ENCODE measurements at regions not wholly inside any gene's neighbourhood (a gene's known extent, or its start where the extent isn't known, plus 50 kb on each side); places are given as distances from the start of the nearest gene placed in this dataset.

DNA sequence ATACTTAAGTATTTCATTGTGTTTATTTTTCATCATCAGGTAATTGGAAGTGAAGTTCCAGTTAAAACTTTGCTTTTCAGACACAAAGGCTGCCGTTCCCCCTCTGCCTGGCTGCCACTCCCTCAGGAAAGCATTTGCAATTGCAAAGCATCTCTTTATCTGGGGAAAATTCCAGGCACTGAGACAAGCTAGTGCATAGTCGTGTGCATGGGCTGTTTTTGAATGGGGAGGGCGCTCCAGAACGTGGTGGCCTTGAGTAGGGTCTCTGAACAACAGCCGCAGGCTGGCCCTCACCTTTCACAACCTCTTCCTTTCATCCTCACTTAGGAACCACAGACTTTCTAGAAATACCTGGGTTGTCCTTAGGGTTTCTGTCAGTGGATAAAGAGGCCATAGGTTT is 285.1 kb upstream of the ADAMTS16 start:
- Histone ChIP-seq H3K27ac (ENCODE audit: low read depth in 2 of 2, low read length in 2 of 2) (no peak overlapping the region), H3K4me1 (ENCODE audit: control insufficient read depth in 2 of 2, insufficient read depth in 2 of 2, low read length in 2 of 2) (no peaks in the 10 kb centered on the region), H3K9me3 (ENCODE audit: control insufficient read depth in 2 of 2, low read length in 2 of 2) (no peaks in the 10 kb centered on the region), H3K9ac (ENCODE audit: low read depth in 1 of 2, low read length in 2 of 2) (no peak overlapping the region), H3K4me3 (ENCODE audit: low read length in 2 of 2) (no peak overlapping the region), H3K27me3 (ENCODE audit: control insufficient read depth in 2 of 2, insufficient read depth in 2 of 2, low read length in 2 of 2) (no peaks in the 10 kb centered on the region), H3K36me3 (ENCODE audit: control insufficient read depth in 2 of 2, insufficient read depth in 2 of 2, low read length in 2 of 2) (no peaks in the 10 kb centered on the region)

GRCh38 chr5:4855880-4856279 is 284.2 kb upstream of the ADAMTS16 start:
- Histone ChIP-seq H3K4me1 (ENCODE audit: control insufficient read depth in 2 of 2, insufficient read depth in 2 of 2, low read length in 2 of 2) (no peaks in the 10 kb centered on the region), H3K9me3 (ENCODE audit: control insufficient read depth in 2 of 2, low read length in 2 of 2) (no peaks in the 10 kb centered on the region), H3K9ac (ENCODE audit: low read depth in 1 of 2, low read length in 2 of 2) (no peak overlapping the region), H3K36me3 (ENCODE audit: control insufficient read depth in 2 of 2, insufficient read depth in 2 of 2, low read length in 2 of 2) (no peaks in the 10 kb centered on the region), H3K4me3 (ENCODE audit: low read length in 2 of 2) (no peak overlapping the region), H3K27ac (ENCODE audit: low read depth in 2 of 2, low read length in 2 of 2) (no peak overlapping the region), H3K27me3 (ENCODE audit: control insufficient read depth in 2 of 2, insufficient read depth in 2 of 2, low read length in 2 of 2) (no peaks in the 10 kb centered on the region)

DNA sequence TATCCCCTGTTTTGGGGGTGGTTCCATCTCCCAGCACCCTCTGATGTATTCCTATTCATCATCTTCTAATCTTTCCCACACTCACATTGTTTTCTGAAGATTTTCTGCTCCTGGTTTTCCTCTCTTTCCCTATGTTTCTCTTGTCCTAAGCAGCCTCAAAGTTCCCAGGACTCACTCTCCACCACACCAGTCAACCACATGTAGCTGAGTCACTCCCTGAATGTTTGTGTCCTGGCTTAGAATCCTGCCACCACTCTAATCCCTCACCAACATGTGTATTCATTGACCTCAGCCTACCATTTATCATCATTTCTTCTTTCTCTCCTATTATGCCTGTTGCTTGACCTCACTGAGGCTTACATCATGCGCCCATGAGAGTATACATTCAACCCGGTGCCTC is 282.4 kb upstream of the ADAMTS16 start:
- Histone ChIP-seq H3K9ac (ENCODE audit: low read depth in 1 of 2, low read length in 2 of 2) (no peak overlapping the region), H3K4me1 (ENCODE audit: control insufficient read depth in 2 of 2, insufficient read depth in 2 of 2, low read length in 2 of 2) (no peaks in the 10 kb centered on the region), H3K9me3 (ENCODE audit: control insufficient read depth in 2 of 2, low read length in 2 of 2) (no peaks in the 10 kb centered on the region), H3K27ac (ENCODE audit: low read depth in 2 of 2, low read length in 2 of 2) (no peak overlapping the region), H3K36me3 (ENCODE audit: control insufficient read depth in 2 of 2, insufficient read depth in 2 of 2, low read length in 2 of 2) (no peaks in the 10 kb centered on the region), H3K27me3 (ENCODE audit: control insufficient read depth in 2 of 2, insufficient read depth in 2 of 2, low read length in 2 of 2) (no peaks in the 10 kb centered on the region), H3K4me3 (ENCODE audit: low read length in 2 of 2) (no peak overlapping the region)

DNA sequence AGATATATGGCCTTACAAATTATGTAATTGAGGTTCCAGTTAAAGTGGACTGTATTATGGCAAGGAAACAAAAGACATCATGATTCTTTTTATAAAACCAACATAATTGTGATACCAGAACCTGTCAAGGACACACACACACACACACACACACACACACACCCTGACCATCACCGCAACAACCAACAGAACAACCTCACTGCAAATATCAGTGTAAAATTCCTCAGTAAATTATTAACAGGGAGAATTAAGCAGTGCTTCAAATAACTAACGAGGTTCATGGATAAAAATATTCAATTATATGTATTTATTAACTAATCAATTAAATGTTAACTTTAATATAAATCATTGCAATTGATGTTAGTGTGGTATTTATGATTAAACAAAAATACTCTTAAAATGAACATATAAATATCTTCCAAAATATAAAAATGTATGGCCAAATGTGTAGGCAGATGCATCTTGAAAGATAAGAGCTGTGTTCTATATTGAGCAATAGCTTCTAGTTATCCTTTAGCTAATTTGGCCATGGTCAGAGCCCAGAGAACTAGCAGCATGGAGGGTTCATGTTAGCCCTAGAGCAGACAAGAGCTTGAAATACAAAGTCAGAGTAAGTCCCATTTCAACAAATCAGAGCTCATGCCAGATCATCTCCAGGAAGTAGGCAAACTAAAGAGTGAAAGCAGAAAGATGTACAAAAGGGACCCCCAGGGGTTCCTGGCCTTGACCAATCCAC is 280.5 kb upstream of the ADAMTS16 start:
- Histone ChIP-seq H3K9me3 (ENCODE audit: control insufficient read depth in 2 of 2, low read length in 2 of 2) (no peaks in the 10 kb centered on the region), H3K27ac (ENCODE audit: low read depth in 2 of 2, low read length in 2 of 2) (no peak overlapping the region), H3K27me3 (ENCODE audit: control insufficient read depth in 2 of 2, insufficient read depth in 2 of 2, low read length in 2 of 2) (no peaks in the 10 kb centered on the region), H3K36me3 (ENCODE audit: control insufficient read depth in 2 of 2, insufficient read depth in 2 of 2, low read length in 2 of 2) (no peaks in the 10 kb centered on the region), H3K4me1 (ENCODE audit: control insufficient read depth in 2 of 2, insufficient read depth in 2 of 2, low read length in 2 of 2) (no peaks in the 10 kb centered on the region), H3K9ac (ENCODE audit: low read depth in 1 of 2, low read length in 2 of 2) (no peak overlapping the region), H3K4me3 (ENCODE audit: low read length in 2 of 2) (no peak overlapping the region)

- Histone ChIP-seq H3K36me3 (ENCODE audit: control insufficient read depth in 2 of 2, insufficient read depth in 2 of 2, low read length in 2 of 2) (no peaks in the 10 kb centered on the region), H3K9ac (ENCODE audit: low read depth in 1 of 2, low read length in 2 of 2) (no peak overlapping the region), H3K27me3 (ENCODE audit: control insufficient read depth in 2 of 2, insufficient read depth in 2 of 2, low read length in 2 of 2) (no peaks in the 10 kb centered on the region), H3K4me3 (ENCODE audit: low read length in 2 of 2) (no peak overlapping the region), H3K4me1 (ENCODE audit: control insufficient read depth in 2 of 2, insufficient read depth in 2 of 2, low read length in 2 of 2) (no peaks in the 10 kb centered on the region), H3K9me3 (ENCODE audit: control insufficient read depth in 2 of 2, low read length in 2 of 2) (no peaks in the 10 kb centered on the region), H3K27ac (ENCODE audit: low read depth in 2 of 2, low read length in 2 of 2) (no peak overlapping the region)
Measured at GRCh38 chr5:4860631-4861030, 279.5 kb upstream of the ADAMTS16 start.

DNA sequence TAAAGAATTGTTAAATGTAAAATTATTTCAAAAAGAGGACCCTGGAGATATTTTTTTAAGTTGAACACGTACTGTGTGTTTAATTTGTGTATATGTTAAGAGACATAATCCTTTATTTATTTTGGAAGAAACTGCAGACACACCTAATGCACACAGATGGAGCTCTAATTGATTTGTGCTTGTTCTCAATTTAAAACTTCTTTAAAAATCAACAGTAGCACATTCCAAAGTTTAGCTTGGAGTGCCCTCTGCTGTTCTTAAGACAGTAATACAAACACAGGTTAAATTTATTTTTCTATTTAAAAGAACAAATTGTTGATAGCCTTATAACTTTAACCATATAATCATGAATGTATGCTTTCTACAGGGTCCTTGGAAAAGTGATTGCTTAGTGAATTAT is 277.6 kb upstream of the ADAMTS16 start:
- no peaks in the 10 kb centered on the region for H3K9me3 ChIP-seq (ENCODE audit: control insufficient read depth in 2 of 2, low read length in 2 of 2)
- no peaks in the 10 kb centered on the region for H3K4me1 ChIP-seq (ENCODE audit: control insufficient read depth in 2 of 2, insufficient read depth in 2 of 2, low read length in 2 of 2)
- H3K36me3 ChIP-seq (ENCODE audit: control insufficient read depth in 2 of 2, insufficient read depth in 2 of 2, low read length in 2 of 2), result no peaks in the 10 kb centered on the region
- H3K27ac ChIP-seq (ENCODE audit: low read depth in 2 of 2, low read length in 2 of 2), result no peak overlapping the region
- H3K9ac ChIP-seq (ENCODE audit: low read depth in 1 of 2, low read length in 2 of 2), result no peak overlapping the region
- H3K4me3 ChIP-seq (ENCODE audit: low read length in 2 of 2), result no peak overlapping the region
- no peaks in the 10 kb centered on the region for H3K27me3 ChIP-seq (ENCODE audit: control insufficient read depth in 2 of 2, insufficient read depth in 2 of 2, low read length in 2 of 2)

- Histone ChIP-seq H3K36me3 (ENCODE audit: control insufficient read depth in 2 of 2, insufficient read depth in 2 of 2, low read length in 2 of 2) (no peaks in the 10 kb centered on the region), H3K4me3 (ENCODE audit: low read length in 2 of 2) (no peak overlapping the region), H3K4me1 (ENCODE audit: control insufficient read depth in 2 of 2, insufficient read depth in 2 of 2, low read length in 2 of 2) (no peaks in the 10 kb centered on the region), H3K27me3 (ENCODE audit: control insufficient read depth in 2 of 2, insufficient read depth in 2 of 2, low read length in 2 of 2) (no peaks in the 10 kb centered on the region), H3K9me3 (ENCODE audit: control insufficient read depth in 2 of 2, low read length in 2 of 2) (no peaks in the 10 kb centered on the region), H3K9ac (ENCODE audit: low read depth in 1 of 2, low read length in 2 of 2) (no peak overlapping the region), H3K27ac (ENCODE audit: low read depth in 2 of 2, low read length in 2 of 2) (no peak overlapping the region)
Measured at GRCh38 chr5:4866131-4866659, 273.9 kb upstream of the ADAMTS16 start.

DNA sequence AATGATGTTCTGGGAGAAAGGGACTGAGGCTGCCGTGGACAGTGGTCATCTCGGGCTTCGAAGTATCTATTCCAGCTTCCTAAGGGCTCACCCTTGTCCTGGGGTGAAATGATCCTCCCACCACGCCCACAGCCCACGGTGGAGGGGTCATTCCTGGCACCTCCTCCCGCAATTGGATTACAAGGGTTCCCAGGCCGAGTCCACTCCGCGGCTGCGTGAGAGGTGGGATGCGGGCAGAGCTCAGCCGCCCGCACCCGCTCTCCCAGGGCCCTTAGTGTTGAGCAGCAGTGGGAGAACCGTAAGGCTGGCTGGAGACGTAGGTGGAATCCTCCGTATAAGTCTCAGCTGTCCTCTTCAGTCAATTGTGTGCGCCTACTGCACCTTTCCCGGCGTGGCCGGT is 273.3 kb upstream of the ADAMTS16 start:
- Histone ChIP-seq H3K27ac (ENCODE audit: low read depth in 2 of 2, low read length in 2 of 2) (no peak overlapping the region), H3K27me3 (ENCODE audit: control insufficient read depth in 2 of 2, insufficient read depth in 2 of 2, low read length in 2 of 2) (no peaks in the 10 kb centered on the region), H3K9ac (ENCODE audit: low read depth in 1 of 2, low read length in 2 of 2) (no peak overlapping the region), H3K9me3 (ENCODE audit: control insufficient read depth in 2 of 2, low read length in 2 of 2) (no peaks in the 10 kb centered on the region), H3K36me3 (ENCODE audit: control insufficient read depth in 2 of 2, insufficient read depth in 2 of 2, low read length in 2 of 2) (no peaks in the 10 kb centered on the region), H3K4me1 (ENCODE audit: control insufficient read depth in 2 of 2, insufficient read depth in 2 of 2, low read length in 2 of 2) (no peaks in the 10 kb centered on the region), H3K4me3 (ENCODE audit: low read length in 2 of 2) (no peak overlapping the region)

- H3K4me3 ChIP-seq (ENCODE audit: low read length in 2 of 2), result no peak overlapping the region
- H3K36me3 ChIP-seq (ENCODE audit: control insufficient read depth in 2 of 2, insufficient read depth in 2 of 2, low read length in 2 of 2), result no peaks in the 10 kb centered on the region
- H3K9ac ChIP-seq (ENCODE audit: low read depth in 1 of 2, low read length in 2 of 2), result no peak overlapping the region
- no peaks in the 10 kb centered on the region for H3K4me1 ChIP-seq (ENCODE audit: control insufficient read depth in 2 of 2, insufficient read depth in 2 of 2, low read length in 2 of 2)
- H3K27ac ChIP-seq (ENCODE audit: low read depth in 2 of 2, low read length in 2 of 2), result no peak overlapping the region
- no peaks in the 10 kb centered on the region for H3K9me3 ChIP-seq (ENCODE audit: control insufficient read depth in 2 of 2, low read length in 2 of 2)
- H3K27me3 ChIP-seq (ENCODE audit: control insufficient read depth in 2 of 2, insufficient read depth in 2 of 2, low read length in 2 of 2), result no peaks in the 10 kb centered on the region
Measured at GRCh38 chr5:4868140-4868735, 271.9 kb upstream of the ADAMTS16 start.

DNA sequence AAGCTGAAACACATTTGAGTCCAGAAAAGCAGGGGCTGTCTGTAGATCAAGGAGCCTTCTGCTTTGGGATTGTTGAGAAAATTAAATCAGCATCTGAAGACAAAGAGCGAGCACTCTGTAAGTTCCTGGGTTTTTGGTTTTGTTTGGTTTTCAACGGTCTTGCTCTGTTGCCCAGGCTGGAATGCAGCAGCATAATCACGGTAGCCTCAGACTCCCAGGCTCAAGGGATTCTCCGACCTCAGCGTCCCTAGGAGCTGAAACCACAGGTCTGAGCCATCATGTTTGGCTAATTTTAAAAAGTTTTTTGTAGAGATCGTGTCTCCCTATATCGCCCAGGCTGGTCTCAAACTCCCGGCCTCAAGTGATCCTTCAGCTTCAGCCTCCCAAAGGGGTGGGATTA is 266.5 kb upstream of the ADAMTS16 start:
- H3K27me3 ChIP-seq (ENCODE audit: control insufficient read depth in 2 of 2, insufficient read depth in 2 of 2, low read length in 2 of 2), result no peaks in the 10 kb centered on the region
- no peaks in the 10 kb centered on the region for H3K9me3 ChIP-seq (ENCODE audit: control insufficient read depth in 2 of 2, low read length in 2 of 2)
- H3K4me3 ChIP-seq (ENCODE audit: low read length in 2 of 2), result no peak overlapping the region
- no peaks in the 10 kb centered on the region for H3K4me1 ChIP-seq (ENCODE audit: control insufficient read depth in 2 of 2, insufficient read depth in 2 of 2, low read length in 2 of 2)
- H3K36me3 ChIP-seq (ENCODE audit: control insufficient read depth in 2 of 2, insufficient read depth in 2 of 2, low read length in 2 of 2), result no peaks in the 10 kb centered on the region
- H3K27ac ChIP-seq (ENCODE audit: low read depth in 2 of 2, low read length in 2 of 2), result no peak overlapping the region
- H3K9ac ChIP-seq (ENCODE audit: low read depth in 1 of 2, low read length in 2 of 2), result no peak overlapping the region
